Neuronal stem cell (in vitro differentiated cells): ENCODE measurements at regions not wholly inside any gene's neighbourhood (a gene's known extent, or its start where the extent isn't known, plus 50 kb on each side); places are given as distances from the start of the nearest gene placed in this dataset.
"Not testable (repeated sequence)": the region's sequence is repeated elsewhere in the genome, so short reads cannot be mapped to it uniquely, and the experiment has no call there.

Experiments used
- DNase-seq: peaks from one replicate; pipeline ENCODE4 v3.0.0-alpha.2; 2013; ENCODE audit warnings: low spot score
- H2AFZ ChIP-seq: one replicate; pipeline ENCODE4 v1.6.1; 2013; ENCODE audit warnings: mild to moderate bottlenecking, low read length, inconsistent platforms
- H2AK5ac ChIP-seq: 2 replicates; pipeline ENCODE4 v1.6.1; 2013; ENCODE audit warnings: low read depth, mild to moderate bottlenecking, inconsistent platforms, low read length, moderate library complexity, mixed read lengths
- H2BK120ac ChIP-seq: 2 replicates; pipeline ENCODE4 v1.6.1; 2013; ENCODE audit warnings: low read depth, mild to moderate bottlenecking, inconsistent platforms, low read length, moderate library complexity, mixed read lengths
- H2BK12ac ChIP-seq: one replicate; pipeline ENCODE4 v1.6.1; 2013; ENCODE audit warnings: low read length, inconsistent platforms
- H2BK15ac ChIP-seq: 2 replicates; pipeline ENCODE4 v1.6.1; 2013; ENCODE audit warnings: mild to moderate bottlenecking, low read length, inconsistent platforms, mixed read lengths
- H2BK5ac ChIP-seq: one replicate; pipeline ENCODE4 v1.6.1; 2013; ENCODE audit warnings: inconsistent platforms, mild to moderate bottlenecking, low read length, moderate library complexity
- H3K14ac ChIP-seq: one replicate; pipeline ENCODE4 v1.6.1; 2013; ENCODE audit warnings: low read length, inconsistent platforms
- H3K18ac ChIP-seq: 2 replicates; pipeline ENCODE4 v1.6.1; 2013; ENCODE audit warnings: low read length, inconsistent platforms
- H3K23ac ChIP-seq: 2 replicates; pipeline ENCODE4 v1.6.1; 2013; ENCODE audit warnings: low read depth, mild to moderate bottlenecking, mixed read lengths, low read length, inconsistent platforms; ENCODE audit not compliant: poor library complexity
- H3K27ac ChIP-seq: replicated peaks from 3 replicates; pipeline ENCODE4 v1.5.1; 2013; ENCODE audit warnings: low read length, inconsistent platforms
- H3K27me3 ChIP-seq, 3 experiments: 2 replicates each; pipeline ENCODE4 v1.6.1; 2013; ENCODE audit warnings: low read length in 3 of 3, mild to moderate bottlenecking in 2 of 3, inconsistent platforms in 1 of 3, low read depth in 1 of 3, mixed read lengths in 1 of 3, moderate library complexity in 1 of 3; ENCODE audit not compliant: control insufficient read depth in 3 of 3, insufficient read depth in 3 of 3
- H3K36me3 ChIP-seq, 2 donors: replicated peaks in 1 of 2; 2 replicates each; pipeline ENCODE4 v1.6.1; 2013; ENCODE audit warnings: low read length in 2 of 2; ENCODE audit not compliant: control insufficient read depth in 2 of 2, insufficient read depth in 2 of 2
- H3K4ac ChIP-seq: 2 replicates; pipeline ENCODE4 v1.6.1; 2013; ENCODE audit warnings: inconsistent platforms, mild to moderate bottlenecking, low read length, moderate library complexity
- H3K4me1 ChIP-seq, 2 donors: 1 replicate in 1 of 2; 2 replicates in 1 of 2; pipeline ENCODE4 v1.6.1; 2013; ENCODE audit warnings: low read length in 2 of 2, low read depth in 1 of 2; ENCODE audit not compliant: control insufficient read depth in 2 of 2, insufficient read depth in 1 of 2
- H3K4me2 ChIP-seq: one replicate; pipeline ENCODE4 v1.6.1; 2013; ENCODE audit warnings: mild to moderate bottlenecking, low read length, inconsistent platforms; ENCODE audit not compliant: insufficient read depth, poor library complexity, severe bottlenecking
- H3K4me3 ChIP-seq, 2 donors: 2 replicates each; pipeline ENCODE4 v1.5.1; 2013; ENCODE audit warnings: low read length in 2 of 2, mild to moderate bottlenecking in 2 of 2, inconsistent platforms in 1 of 2, moderate library complexity in 1 of 2
- H3K79me1 ChIP-seq: one replicate; pipeline ENCODE4 v1.6.1; 2013; ENCODE audit warnings: low read depth, mild to moderate bottlenecking, inconsistent platforms, low read length, moderate library complexity
- H3K9ac ChIP-seq: one replicate; pipeline ENCODE4 v1.6.1; 2013; ENCODE audit warnings: mild to moderate bottlenecking, low read depth, low read length, inconsistent platforms; ENCODE audit not compliant: poor library complexity
- H3K9me3 ChIP-seq, 2 donors: replicated peaks in 1 of 2; 2 replicates each; pipeline versions ENCODE3 to v1.6.1; 2013; ENCODE audit warnings: low read length in 2 of 2, mild to moderate bottlenecking in 2 of 2, inconsistent platforms in 1 of 2, low read depth in 1 of 2, mixed read lengths in 1 of 2, moderate library complexity in 1 of 2; ENCODE audit not compliant: control insufficient read depth in 2 of 2, insufficient read depth in 1 of 2
- H4K8ac ChIP-seq: one replicate; pipeline ENCODE4 v1.6.1; 2013; ENCODE audit warnings: low read depth, mild to moderate bottlenecking, inconsistent platforms, low read length, moderate library complexity
- H4K91ac ChIP-seq: one replicate; pipeline ENCODE4 v1.6.1; 2013; ENCODE audit warnings: low read length, low read depth, mild to moderate bottlenecking, inconsistent platforms; ENCODE audit not compliant: poor library complexity
- WGBS, 2 donors: extraction: QIAGEN DNeasy Blood & Tissue Kit; methylation state at CpG; one replicate each; pipeline ENCODE4 v1.1.7; 2013; ENCODE audit warnings: missing lambda C conversion rate in 2 of 2, mixed read lengths in 1 of 2; ENCODE audit not compliant: insufficient read length in 2 of 2, insufficient replicate concordance in 1 of 2; ENCODE audit errors: extremely low coverage in 2 of 2; 5-methylcytosine and 5-hydroxymethylcytosine counted together

GRCh38 chr14:45650754-45651153 lies 397.8 kb upstream of the MIS18BP1 start:
- Histone ChIP-seq H3K4me3 (no peak overlapping the region), H2BK15ac (no peak overlapping the region), H3K14ac (no peak overlapping the region), H2BK5ac (no peak overlapping the region), H4K8ac (no peak overlapping the region), H3K79me1 (no peaks in the 10 kb centered on the region), H2BK120ac (no peak overlapping the region), H2AK5ac (no peak overlapping the region), H3K18ac (no peak overlapping the region), H3K27me3 (no peaks in the 10 kb centered on the region), H2BK12ac (no peak overlapping the region), H3K4me2 (no peak overlapping the region), H3K23ac (no peak overlapping the region), H3K4me1 (no peaks in the 10 kb centered on the region), H3K4ac (no peak overlapping the region), H3K9ac (no peak overlapping the region), H4K91ac (no peak overlapping the region), H3K27ac (no peak overlapping the region), H3K9me3 (no peaks in the 10 kb centered on the region), H2AFZ (no peak overlapping the region), H3K36me3 (no peaks in the 10 kb centered on the region)
- no CpG with 5 or more reads among the region's 3 CpGs for WGBS, 2 donors
- DNase-seq = no peak

- no peak overlapping the region for H4K8ac ChIP-seq
- H3K27ac ChIP-seq = no peak overlapping the region
- no peak overlapping the region for H2BK120ac ChIP-seq
- no peak overlapping the region for H2BK5ac ChIP-seq
- H3K9me3 ChIP-seq = no peaks in the 10 kb centered on the region
- H3K4me1 ChIP-seq = no peaks in the 10 kb centered on the region
- H4K91ac ChIP-seq = no peak overlapping the region
- no peak overlapping the region for H2BK12ac ChIP-seq
- no peaks in the 10 kb centered on the region for H3K27me3 ChIP-seq
- H3K14ac ChIP-seq = no peak overlapping the region
- H3K4me2 ChIP-seq = no peak overlapping the region
- no peak overlapping the region for H3K23ac ChIP-seq
- H2AK5ac ChIP-seq = no peak overlapping the region
- no peak for DNase-seq
- H3K4ac ChIP-seq = no peak overlapping the region
- WGBS, 2 donors = no CpG with 5 or more reads among the region's 4 CpGs
- H3K79me1 ChIP-seq = no peaks in the 10 kb centered on the region
- no peaks in the 10 kb centered on the region for H3K36me3 ChIP-seq
- H3K9ac ChIP-seq = no peak overlapping the region
- H2AFZ ChIP-seq = no peak overlapping the region
- no peak overlapping the region for H3K18ac ChIP-seq
- H3K4me3 ChIP-seq = no peak overlapping the region
- H2BK15ac ChIP-seq = no peak overlapping the region
Measured at GRCh38 chr14:45649051-45649450, 396.0 kb upstream of the MIS18BP1 start.

- H3K9ac ChIP-seq = no peak overlapping the region
- no peaks in the 10 kb centered on the region for H3K79me1 ChIP-seq
- no peak overlapping the region for H3K4me3 ChIP-seq
- H2AK5ac ChIP-seq = no peak overlapping the region
- H3K27me3 ChIP-seq = no peaks in the 10 kb centered on the region
- H3K4me2 ChIP-seq = no peak overlapping the region
- H3K4me1 ChIP-seq = no peaks in the 10 kb centered on the region
- WGBS, 2 donors = no CpG with 5 or more reads among the region's 4 CpGs
- no peak overlapping the region for H2BK5ac ChIP-seq
- H2BK12ac ChIP-seq = no peak overlapping the region
- no peak overlapping the region for H3K23ac ChIP-seq
- no peak overlapping the region for H3K4ac ChIP-seq
- no peak overlapping the region for H4K8ac ChIP-seq
- no peak overlapping the region for H3K27ac ChIP-seq
- H4K91ac ChIP-seq = no peak overlapping the region
- no peaks in the 10 kb centered on the region for H3K36me3 ChIP-seq
- H3K18ac ChIP-seq = no peak overlapping the region
- no peak overlapping the region for H3K14ac ChIP-seq
- peaks cover 0 to 2% of the 10 kb centered on the region in 2 donors for H3K9me3 ChIP-seq
- no peak overlapping the region for H2BK15ac ChIP-seq
- no peak overlapping the region for H2AFZ ChIP-seq
- no peak overlapping the region for H2BK120ac ChIP-seq
- DNase-seq = no peak
Measured at GRCh38 chr14:45641541-45641940, 388.5 kb upstream of the MIS18BP1 start.

- not testable (repeated sequence) for H3K27ac ChIP-seq, H3K18ac ChIP-seq, DNase-seq, H2BK15ac ChIP-seq, H3K9me3 ChIP-seq, H2BK12ac ChIP-seq, H2AFZ ChIP-seq, H3K23ac ChIP-seq, H3K4ac ChIP-seq, H3K79me1 ChIP-seq, H3K27me3 ChIP-seq, H4K8ac ChIP-seq, H3K4me1 ChIP-seq, H3K36me3 ChIP-seq, H3K4me2 ChIP-seq, H2BK120ac ChIP-seq, H2AK5ac ChIP-seq, H3K9ac ChIP-seq, H3K4me3 ChIP-seq, H2BK5ac ChIP-seq, H4K91ac ChIP-seq
- peak overlapping the region; percentile 21 for H3K14ac ChIP-seq
- WGBS, 2 donors = no CpG with 5 or more reads among the region's 46 CpGs
Measured at GRCh38 chr14:45634651-45635441, 381.8 kb upstream of the MIS18BP1 start.
